ENCODE measurements at regions not wholly inside any gene's neighbourhood (a gene's known extent, or its start where the extent isn't known, plus 50 kb on each side); places are given as distances from the start of the nearest gene placed in this dataset.

GRCh38 chr2:238692562-238692961 lies 155.3 kb upstream of the TWIST2 start:
- Histone ChIP-seq H3K9me3 (ENCODE audit: insufficient read depth, low read length) (no peaks in the 10 kb centered on the region), H3K27me3 (ENCODE audit: insufficient read depth, insufficient read length) (no peaks in the 10 kb centered on the region), H3K4me3 (ENCODE audit: insufficient read length, low read depth) (no peak overlapping the region), H3K4me1 (ENCODE audit: insufficient read depth, insufficient read length) (no peaks in the 10 kb centered on the region), H3K9ac (ENCODE audit: insufficient read length, low read depth) (no peak overlapping the region), H3K36me3 (ENCODE audit: insufficient read depth, insufficient read length, low read length) (no peaks in the 10 kb centered on the region)
- TF ChIP-seq ZNF274 (IDR thresholded peaks at IDR 0.05; ENCODE audit: low read depth, low read length) (no peak), YY1 (IDR thresholded peaks at IDR 0.05; ENCODE audit: insufficient read depth, insufficient read length) (no peak), SUZ12 (IDR thresholded peaks at IDR 0.05; ENCODE audit: extremely low read depth, insufficient read depth, insufficient read length) (no peak)
- DNase-seq (ENCODE audit: low read depth, low spot score) = no peak

- Histone ChIP-seq H3K27me3 (ENCODE audit: insufficient read depth, insufficient read length) (no peaks in the 10 kb centered on the region), H3K4me3 (ENCODE audit: insufficient read length, low read depth) (no peak overlapping the region), H3K36me3 (ENCODE audit: insufficient read depth, insufficient read length, low read length) (no peaks in the 10 kb centered on the region), H3K9ac (ENCODE audit: insufficient read length, low read depth) (no peak overlapping the region), H3K9me3 (ENCODE audit: insufficient read depth, low read length) (no peaks in the 10 kb centered on the region), H3K4me1 (ENCODE audit: insufficient read depth, insufficient read length) (no peaks in the 10 kb centered on the region)
- TF ChIP-seq SUZ12 (IDR thresholded peaks at IDR 0.05; ENCODE audit: extremely low read depth, insufficient read depth, insufficient read length) (no peak), YY1 (IDR thresholded peaks at IDR 0.05; ENCODE audit: insufficient read depth, insufficient read length) (no peak)
- no peak for DNase-seq (ENCODE audit: low read depth, low spot score)
Measured at GRCh38 chr2:238693337-238694093, 154.4 kb upstream of the TWIST2 start.

- Histone ChIP-seq H3K36me3 (ENCODE audit: insufficient read depth, insufficient read length, low read length) (no peaks in the 10 kb centered on the region), H3K9me3 (ENCODE audit: insufficient read depth, low read length) (no peaks in the 10 kb centered on the region), H3K4me3 (ENCODE audit: insufficient read length, low read depth) (no peak overlapping the region), H3K9ac (ENCODE audit: insufficient read length, low read depth) (no peak overlapping the region), H3K4me1 (ENCODE audit: insufficient read depth, insufficient read length) (no peaks in the 10 kb centered on the region), H3K27me3 (ENCODE audit: insufficient read depth, insufficient read length) (no peaks in the 10 kb centered on the region)
- no peak for DNase-seq (ENCODE audit: low read depth, low spot score)
- TF ChIP-seq ZNF274 (IDR thresholded peaks at IDR 0.05; ENCODE audit: low read depth, low read length) (no peak), YY1 (IDR thresholded peaks at IDR 0.05; ENCODE audit: insufficient read depth, insufficient read length) (no peak), SUZ12 (IDR thresholded peaks at IDR 0.05; ENCODE audit: extremely low read depth, insufficient read depth, insufficient read length) (no peak)
Measured at GRCh38 chr2:238694136-238694755, 153.6 kb upstream of the TWIST2 start.

- Histone ChIP-seq H3K36me3 (ENCODE audit: insufficient read depth, insufficient read length, low read length) (no peaks in the 10 kb centered on the region), H3K4me1 (ENCODE audit: insufficient read depth, insufficient read length) (no peaks in the 10 kb centered on the region), H3K27me3 (ENCODE audit: insufficient read depth, insufficient read length) (no peaks in the 10 kb centered on the region), H3K9ac (ENCODE audit: insufficient read length, low read depth) (no peak overlapping the region), H3K4me3 (ENCODE audit: insufficient read length, low read depth) (no peak overlapping the region), H3K9me3 (ENCODE audit: insufficient read depth, low read length) (no peaks in the 10 kb centered on the region)
- no peak for TF ChIP-seq SUZ12 (IDR thresholded peaks at IDR 0.05; ENCODE audit: extremely low read depth, insufficient read depth, insufficient read length)
- no peak for TF ChIP-seq ZNF274 (IDR thresholded peaks at IDR 0.05; ENCODE audit: low read depth, low read length)
- TF ChIP-seq YY1 (IDR thresholded peaks at IDR 0.05; ENCODE audit: insufficient read depth, insufficient read length) = no peak
- DNase-seq (ENCODE audit: low read depth, low spot score) = no peak
Measured at GRCh38 chr2:238694922-238695321, 153.0 kb upstream of the TWIST2 start.

- DNase-seq (ENCODE audit: low read depth, low spot score) = no peak
- no peaks in the 10 kb centered on the region for H3K27me3 ChIP-seq (ENCODE audit: insufficient read depth, insufficient read length)
- TF ChIP-seq YY1 (IDR thresholded peaks at IDR 0.05; ENCODE audit: insufficient read depth, insufficient read length) (no peak), ZNF274 (IDR thresholded peaks at IDR 0.05; ENCODE audit: low read depth, low read length) (no peak), SUZ12 (IDR thresholded peaks at IDR 0.05; ENCODE audit: extremely low read depth, insufficient read depth, insufficient read length) (no peak)
- H3K4me1 ChIP-seq (ENCODE audit: insufficient read depth, insufficient read length) = no peaks in the 10 kb centered on the region
- H3K9ac ChIP-seq (ENCODE audit: insufficient read length, low read depth) = no peak overlapping the region
- no peak overlapping the region for H3K4me3 ChIP-seq (ENCODE audit: insufficient read length, low read depth)
- H3K9me3 ChIP-seq (ENCODE audit: insufficient read depth, low read length) = no peaks in the 10 kb centered on the region
- H3K36me3 ChIP-seq (ENCODE audit: insufficient read depth, insufficient read length, low read length) = no peaks in the 10 kb centered on the region
Measured at GRCh38 chr2:238695538-238695937, 152.3 kb upstream of the TWIST2 start.

GRCh38 chr2:238696331-238696730 lies 151.6 kb upstream of the TWIST2 start:
- Histone ChIP-seq H3K9ac (ENCODE audit: insufficient read length, low read depth) (no peak overlapping the region), H3K36me3 (ENCODE audit: insufficient read depth, insufficient read length, low read length) (no peaks in the 10 kb centered on the region), H3K9me3 (ENCODE audit: insufficient read depth, low read length) (no peaks in the 10 kb centered on the region), H3K4me3 (ENCODE audit: insufficient read length, low read depth) (no peak overlapping the region), H3K27me3 (ENCODE audit: insufficient read depth, insufficient read length) (no peaks in the 10 kb centered on the region), H3K4me1 (ENCODE audit: insufficient read depth, insufficient read length) (no peaks in the 10 kb centered on the region)
- TF ChIP-seq ZNF274 (IDR thresholded peaks at IDR 0.05; ENCODE audit: low read depth, low read length) (no peak), YY1 (IDR thresholded peaks at IDR 0.05; ENCODE audit: insufficient read depth, insufficient read length) (no peak), SUZ12 (IDR thresholded peaks at IDR 0.05; ENCODE audit: extremely low read depth, insufficient read depth, insufficient read length) (no peak)
- DNase-seq (ENCODE audit: low read depth, low spot score) = no peak

GRCh38 chr2:238696786-238697185 lies 151.1 kb upstream of the TWIST2 start:
- H3K27me3 ChIP-seq (ENCODE audit: insufficient read depth, insufficient read length) = no peaks in the 10 kb centered on the region
- TF ChIP-seq SUZ12 (IDR thresholded peaks at IDR 0.05; ENCODE audit: extremely low read depth, insufficient read depth, insufficient read length) (no peak), ZNF274 (IDR thresholded peaks at IDR 0.05; ENCODE audit: low read depth, low read length) (no peak), YY1 (IDR thresholded peaks at IDR 0.05; ENCODE audit: insufficient read depth, insufficient read length) (no peak)
- H3K9ac ChIP-seq (ENCODE audit: insufficient read length, low read depth) = no peak overlapping the region
- no peaks in the 10 kb centered on the region for H3K4me1 ChIP-seq (ENCODE audit: insufficient read depth, insufficient read length)
- H3K9me3 ChIP-seq (ENCODE audit: insufficient read depth, low read length) = no peaks in the 10 kb centered on the region
- no peak overlapping the region for H3K4me3 ChIP-seq (ENCODE audit: insufficient read length, low read depth)
- no peaks in the 10 kb centered on the region for H3K36me3 ChIP-seq (ENCODE audit: insufficient read depth, insufficient read length, low read length)
- DNase-seq (ENCODE audit: low read depth, low spot score) = no peak

All from NT2/D1 (cell line).